SK-N-SH (cell line): ENCODE measurements at regions not wholly inside any gene's neighbourhood (a gene's known extent, or its start where the extent isn't known, plus 50 kb on each side); places are given as distances from the start of the nearest gene placed in this dataset.

ENCODE experiments used
- FOXM1 ChIP-seq: IDR thresholded peaks from 2 replicates; pipeline ENCODE4 v1.4.0; 2012; ENCODE audit warnings: low read depth, mild to moderate bottlenecking
- MXI1 ChIP-seq: IDR thresholded peaks from 2 replicates; pipeline ENCODE4 v1.6.1; 2012; ENCODE audit warnings: mild to moderate bottlenecking, low read depth, low read length, improper control_type of control experiment
- POLR2AphosphoS5 ChIP-seq: IDR thresholded peaks from 2 replicates; pipeline ENCODE4 v1.6.1; 2012; ENCODE audit warnings: low read depth, low read length
- TF ChIP-seq, protein P1 (sequence below): fragments of 200-600 bp; sonication (generic); IDR thresholded peaks from 2 replicates; pipeline ENCODE4 v1.6.1; 2017; ENCODE audit warnings: antibody characterized with exemption, mild to moderate bottlenecking, moderate library complexity

DNA sequence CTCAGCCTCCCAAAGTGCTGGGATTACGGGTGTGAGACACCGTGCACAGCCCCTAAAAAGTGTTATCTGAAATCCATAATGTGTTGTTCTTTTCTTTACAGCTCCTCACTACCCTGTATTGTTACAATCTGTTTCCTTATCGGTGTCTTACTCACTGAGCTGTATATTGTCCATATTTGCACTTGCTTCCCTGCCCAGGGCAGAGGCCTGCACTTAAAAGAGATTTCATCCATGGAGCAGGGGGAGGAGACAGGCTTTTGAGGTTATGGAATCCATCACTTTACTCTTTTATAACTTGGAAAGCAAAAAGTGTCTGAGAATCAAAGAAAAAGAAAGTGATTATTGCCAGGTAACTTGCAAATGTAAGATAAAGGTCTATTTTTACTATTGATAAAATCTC is 251.0 kb downstream of the DIO2 start:
- TF ChIP-seq, protein P1, sequence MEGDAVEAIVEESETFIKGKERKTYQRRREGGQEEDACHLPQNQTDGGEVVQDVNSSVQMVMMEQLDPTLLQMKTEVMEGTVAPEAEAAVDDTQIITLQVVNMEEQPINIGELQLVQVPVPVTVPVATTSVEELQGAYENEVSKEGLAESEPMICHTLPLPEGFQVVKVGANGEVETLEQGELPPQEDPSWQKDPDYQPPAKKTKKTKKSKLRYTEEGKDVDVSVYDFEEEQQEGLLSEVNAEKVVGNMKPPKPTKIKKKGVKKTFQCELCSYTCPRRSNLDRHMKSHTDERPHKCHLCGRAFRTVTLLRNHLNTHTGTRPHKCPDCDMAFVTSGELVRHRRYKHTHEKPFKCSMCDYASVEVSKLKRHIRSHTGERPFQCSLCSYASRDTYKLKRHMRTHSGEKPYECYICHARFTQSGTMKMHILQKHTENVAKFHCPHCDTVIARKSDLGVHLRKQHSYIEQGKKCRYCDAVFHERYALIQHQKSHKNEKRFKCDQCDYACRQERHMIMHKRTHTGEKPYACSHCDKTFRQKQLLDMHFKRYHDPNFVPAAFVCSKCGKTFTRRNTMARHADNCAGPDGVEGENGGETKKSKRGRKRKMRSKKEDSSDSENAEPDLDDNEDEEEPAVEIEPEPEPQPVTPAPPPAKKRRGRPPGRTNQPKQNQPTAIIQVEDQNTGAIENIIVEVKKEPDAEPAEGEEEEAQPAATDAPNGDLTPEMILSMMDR, result no peak
- no peak for TF ChIP-seq POLR2AphosphoS5
- no peak for TF ChIP-seq MXI1
- no peak for TF ChIP-seq FOXM1
